Umbilical cord (tissue), 1 donor: ENCODE measurements at regions not wholly inside any gene's neighbourhood (a gene's known extent, or its start where the extent isn't known, plus 50 kb on each side); places are given as distances from the start of the nearest gene placed in this dataset.
"Not testable (repeated sequence)": the region's sequence is repeated elsewhere in the genome, so short reads cannot be mapped to it uniquely, and the experiment has no call there.

Source experiments
- DNase-seq: peaks from one replicate; pipeline ENCODE4 v3.0.0-alpha.2; 2015; ENCODE audit warnings: low spot score

DNA sequence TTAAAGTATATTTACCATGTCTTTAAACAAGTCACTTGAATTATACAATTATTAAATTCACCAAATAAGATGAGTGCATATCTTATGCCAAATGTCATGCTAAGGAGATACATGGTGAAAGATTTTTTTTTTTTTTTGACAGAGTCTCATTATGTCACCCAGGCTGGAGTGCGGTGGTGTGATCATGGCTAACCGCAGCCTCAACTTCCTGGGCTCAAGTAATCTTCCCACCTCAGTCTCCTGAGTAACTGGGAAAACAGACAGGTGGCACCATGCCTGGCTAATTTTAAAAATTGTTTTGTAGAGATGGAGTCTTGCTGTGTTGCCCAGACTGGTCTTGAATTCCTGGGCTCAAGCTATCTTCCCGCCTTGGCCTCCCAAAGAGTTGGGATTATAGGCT is 149.0 kb upstream of the GOT2 start:
- DNase-seq: no peak

DNA sequence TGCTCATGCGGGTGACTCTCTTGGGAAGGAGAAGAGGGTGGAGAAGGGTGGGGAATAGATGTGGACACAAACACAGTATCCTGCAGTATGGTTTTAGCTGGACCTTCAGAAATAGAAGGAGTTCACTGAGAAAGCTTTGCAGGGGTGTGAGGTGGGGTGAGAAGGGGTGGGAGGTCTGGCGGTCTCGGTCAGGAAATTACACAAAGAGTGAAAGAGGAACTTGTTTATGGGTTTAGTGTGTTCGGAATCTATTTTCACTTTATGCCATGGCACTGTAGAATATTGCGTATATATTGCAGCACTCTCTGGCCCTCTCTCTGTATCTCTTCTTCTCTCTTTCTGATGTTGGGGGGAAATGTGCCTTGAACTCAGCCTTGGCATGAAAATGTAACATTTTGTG is 148.2 kb upstream of the GOT2 start:
- peak; percentile 17 for DNase-seq

DNA sequence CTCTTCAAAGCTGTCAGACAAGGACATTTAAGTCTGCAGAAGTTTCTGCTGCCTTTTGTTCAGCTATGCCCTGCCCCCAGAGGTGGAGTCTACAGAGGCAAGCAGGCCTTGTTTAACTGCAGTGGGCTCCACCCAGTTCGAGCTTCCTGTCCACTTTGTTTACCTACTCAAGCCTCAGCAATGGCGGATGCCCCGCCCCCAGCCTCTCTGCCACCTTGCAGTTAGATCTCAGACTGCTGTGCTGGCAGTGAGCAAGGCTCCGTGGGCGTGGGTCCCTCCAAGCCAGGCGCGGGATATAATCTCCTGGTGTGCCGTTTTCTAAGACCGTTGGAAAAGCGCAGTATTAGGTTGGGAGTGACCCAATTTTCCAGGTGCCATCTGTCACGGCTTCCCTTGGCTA is 144.5 kb upstream of the GOT2 start:
- DNase-seq: not testable (repeated sequence)

DNA sequence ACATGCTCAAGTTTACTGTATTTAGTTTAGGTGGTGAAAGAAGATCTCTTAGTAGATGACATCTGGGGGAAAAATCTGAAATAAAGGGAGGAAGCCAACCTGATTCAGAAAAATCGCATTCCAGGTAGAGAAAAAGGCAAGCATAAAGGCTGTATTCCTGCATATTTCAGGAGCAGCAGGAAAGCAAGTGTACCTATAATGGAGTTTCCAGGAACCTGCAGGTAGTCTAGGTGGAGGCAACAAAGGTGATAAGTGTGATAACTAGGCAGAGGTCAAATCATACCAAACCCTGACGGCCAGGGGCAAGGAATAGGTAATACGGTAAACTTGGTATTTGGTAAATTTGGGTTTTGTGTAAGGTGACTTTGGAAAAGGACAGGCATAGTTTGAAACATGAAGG is 132.8 kb upstream of the GOT2 start:
- DNase-seq: no peak

DNA sequence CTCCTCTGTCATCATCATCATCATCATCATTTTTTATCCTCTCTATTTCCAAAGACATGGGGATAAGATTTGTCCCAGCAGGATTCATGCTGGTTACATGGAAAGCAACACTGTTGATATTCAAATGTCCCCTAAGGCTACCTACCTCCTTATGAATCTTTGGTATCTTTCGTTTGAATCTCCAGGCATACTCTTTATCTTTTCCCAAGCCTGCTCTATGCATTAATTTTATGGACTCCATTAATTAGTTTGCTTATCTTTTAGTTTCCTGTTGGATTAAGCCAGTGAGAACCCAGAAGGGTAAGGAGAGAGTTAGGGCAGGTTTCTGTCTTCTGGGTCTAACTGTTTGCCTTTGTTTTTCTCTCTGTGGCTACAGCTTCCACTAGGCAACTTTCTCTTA is 129.6 kb upstream of the GOT2 start:
- DNase-seq: no peak

DNA sequence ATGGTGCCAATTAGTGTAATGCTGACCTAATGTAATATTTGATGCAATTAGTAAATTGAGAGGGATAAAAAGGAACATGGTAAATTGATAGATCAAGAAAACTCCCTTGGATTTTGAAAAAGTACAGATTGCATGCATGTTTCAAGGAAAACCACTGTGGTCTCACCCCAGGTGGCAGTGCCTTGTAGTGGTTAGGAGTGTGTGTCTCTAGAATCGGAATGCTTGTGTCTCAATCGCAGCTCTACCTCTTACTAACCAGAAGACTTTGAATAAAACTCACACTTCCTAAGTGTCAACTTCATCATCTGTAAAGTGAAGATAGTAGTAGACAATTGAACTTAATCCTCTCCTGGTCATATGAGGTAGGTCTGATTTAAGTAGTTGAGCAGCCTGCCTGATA is 128.9 kb upstream of the GOT2 start:
- no peak for DNase-seq

DNA sequence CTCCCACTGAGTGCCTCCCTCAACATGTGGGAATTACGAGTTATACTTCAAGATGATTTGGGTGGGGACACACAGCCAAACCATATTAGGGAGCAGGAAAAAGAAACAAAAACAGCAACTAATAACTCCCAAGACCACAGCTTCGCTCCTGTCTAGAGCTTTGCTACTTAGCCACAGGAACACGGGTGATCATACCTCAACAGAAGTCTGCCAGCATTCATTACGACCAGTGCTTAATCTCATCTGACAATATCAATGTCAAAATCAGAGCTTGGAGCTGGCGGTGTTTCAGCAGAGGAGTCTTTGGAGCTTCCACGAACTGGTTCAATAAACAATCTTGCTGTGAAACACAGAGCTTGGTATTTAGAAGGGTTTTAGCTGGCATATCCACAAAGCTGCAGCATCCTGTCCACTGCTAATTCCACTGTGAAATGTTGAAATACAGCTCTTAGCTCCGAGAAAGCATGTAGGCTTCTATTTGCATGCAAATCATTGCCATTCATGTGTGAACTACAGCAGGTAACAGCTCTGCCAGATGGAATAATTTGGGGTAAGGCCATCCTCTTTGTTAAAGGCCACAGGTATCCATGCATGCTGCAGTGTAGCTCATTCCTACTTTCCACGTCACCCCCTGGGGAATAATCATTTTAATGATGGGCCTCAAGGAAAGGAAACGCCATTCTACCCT is 128.4 kb upstream of the GOT2 start:
- no peak for DNase-seq

DNA sequence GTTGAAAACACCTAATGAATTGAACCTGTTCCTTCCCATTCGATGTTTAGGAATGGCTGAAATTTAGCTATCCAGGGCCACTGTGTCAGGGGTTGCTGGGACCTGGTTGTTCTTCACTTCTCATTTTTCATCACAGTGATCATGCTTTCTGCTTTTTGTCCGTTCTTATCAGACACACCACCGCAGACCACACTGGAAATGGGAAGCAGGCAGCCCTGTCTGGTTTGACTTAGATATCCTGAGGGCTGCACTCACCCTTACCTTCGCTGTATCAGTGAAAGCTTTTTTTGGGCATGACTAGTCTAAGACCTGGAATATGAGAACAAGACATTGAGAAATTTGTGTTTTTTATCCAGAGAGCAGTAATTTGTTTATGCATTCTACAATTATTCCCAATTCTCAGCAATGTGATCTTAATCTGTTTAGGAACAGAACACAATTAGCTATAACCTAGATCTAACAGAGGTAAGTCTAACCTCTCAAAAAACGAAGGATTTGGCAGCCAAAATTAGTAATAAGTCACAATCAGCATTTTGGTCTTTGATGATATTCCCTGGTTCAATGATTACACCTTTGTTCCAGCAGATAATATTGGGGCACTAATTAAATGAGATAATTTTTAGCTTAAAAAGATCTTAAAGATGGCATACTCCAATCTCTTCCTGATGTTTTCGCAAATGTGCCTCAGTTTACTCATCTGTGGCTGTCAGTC is 126.0 kb upstream of the GOT2 start:
- DNase-seq: no peak

DNA sequence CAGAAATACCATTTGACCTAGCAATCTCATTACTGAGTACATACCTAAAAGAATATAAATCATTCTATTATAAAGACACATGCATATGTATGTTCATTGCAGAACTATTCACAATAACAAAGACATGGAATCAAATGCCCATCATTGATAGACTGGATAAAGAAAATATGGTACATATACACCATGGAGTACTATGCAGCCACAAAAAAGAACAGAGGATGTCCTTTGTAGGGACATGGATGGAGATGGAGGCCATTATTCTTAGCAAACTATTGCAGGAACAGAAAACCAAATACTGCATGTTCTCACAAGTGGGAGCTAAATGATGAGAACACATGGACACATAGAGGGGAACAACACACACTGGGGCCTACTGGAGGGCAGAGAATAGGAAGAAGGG is 124.5 kb upstream of the GOT2 start:
- DNase-seq: not testable (repeated sequence)

DNA sequence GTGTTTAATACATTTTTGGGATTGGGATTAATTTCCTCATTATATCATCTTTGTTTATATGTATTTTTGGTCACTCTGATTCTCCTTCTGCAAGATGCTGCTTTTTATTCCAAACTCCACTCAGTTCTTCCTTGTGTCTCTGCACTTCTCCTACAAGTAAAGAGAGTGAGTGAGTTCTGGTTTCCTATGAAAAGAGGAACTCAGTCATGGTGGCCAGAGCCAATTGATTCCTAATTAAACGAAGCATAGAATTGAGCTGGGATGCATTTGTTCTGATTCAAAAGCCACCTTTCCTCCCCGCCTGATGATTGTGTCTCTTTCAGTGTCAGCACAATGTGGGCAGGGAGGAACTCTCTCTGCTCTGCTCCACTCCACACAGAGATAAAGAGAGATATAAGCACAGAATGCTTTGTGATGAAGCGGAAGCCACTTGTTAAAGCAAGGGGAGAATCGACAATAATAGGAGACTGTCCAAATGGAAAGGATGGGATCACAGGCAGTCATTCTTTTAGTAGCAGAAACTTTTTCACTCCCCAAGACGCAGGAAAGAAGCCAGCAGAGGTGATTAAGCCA is 121.3 kb upstream of the GOT2 start:
- DNase-seq: no peak

DNA sequence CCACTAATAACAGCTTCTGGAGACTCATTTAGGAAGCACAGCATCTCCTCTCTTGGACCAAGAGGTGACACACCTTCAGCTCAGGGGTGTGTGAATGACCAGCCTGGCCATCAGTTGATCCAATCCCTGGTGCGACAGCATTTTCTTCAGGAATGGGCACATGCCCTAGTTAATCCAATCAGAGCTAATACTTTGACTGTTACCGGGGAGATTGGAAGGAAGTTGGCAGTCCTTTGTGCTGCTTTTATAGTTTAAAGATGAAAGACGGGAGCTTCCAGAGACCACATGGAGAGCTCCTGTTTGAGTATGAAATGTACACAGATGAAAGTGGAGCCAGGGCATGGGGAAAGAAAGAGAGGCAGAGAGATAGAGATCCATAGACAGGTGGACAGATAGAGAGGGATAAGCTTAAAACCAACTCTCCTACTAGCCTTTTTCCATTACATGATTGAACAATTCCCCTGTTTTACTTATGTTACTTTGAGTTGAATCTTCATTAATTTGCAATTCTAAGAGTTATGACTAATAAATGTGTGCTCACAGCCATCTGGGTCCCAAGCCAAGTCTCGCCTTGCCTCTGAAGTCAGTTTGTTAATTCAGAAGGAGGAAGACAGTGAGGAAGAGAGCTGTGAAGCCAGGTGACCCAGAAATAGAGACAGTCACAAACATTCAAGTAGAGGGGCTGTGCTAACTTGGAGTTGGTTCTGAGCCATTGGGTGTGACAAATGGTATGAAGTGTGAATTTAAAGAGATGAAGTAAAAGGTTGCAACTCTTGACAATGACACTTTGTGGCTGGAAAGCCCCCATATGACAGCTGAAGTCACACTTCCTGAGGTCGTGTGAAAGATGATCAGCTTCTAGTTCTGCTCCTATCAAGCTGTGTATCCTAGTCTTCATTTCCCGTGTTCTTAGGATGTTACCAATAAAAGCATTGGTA is 120.0 kb upstream of the GOT2 start:
- DNase-seq: no peak

DNA sequence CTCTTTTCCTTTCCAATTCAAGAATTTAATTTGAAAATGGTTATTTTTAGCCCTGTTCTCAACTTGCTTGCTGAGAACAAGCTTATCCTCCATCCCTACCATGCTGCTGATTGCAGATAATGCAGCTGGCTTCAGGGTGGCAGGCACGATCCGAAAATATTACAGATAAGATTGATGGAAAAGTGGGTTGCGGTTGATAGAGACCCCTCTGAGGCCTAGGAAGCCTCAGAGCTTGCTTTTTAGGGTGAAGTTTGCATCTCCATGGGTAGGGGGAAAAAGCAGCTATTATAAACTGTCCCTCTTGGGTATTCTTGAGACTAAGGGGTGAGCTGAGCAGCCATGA is 116.5 kb upstream of the GOT2 start:
- no peak for DNase-seq

DNA sequence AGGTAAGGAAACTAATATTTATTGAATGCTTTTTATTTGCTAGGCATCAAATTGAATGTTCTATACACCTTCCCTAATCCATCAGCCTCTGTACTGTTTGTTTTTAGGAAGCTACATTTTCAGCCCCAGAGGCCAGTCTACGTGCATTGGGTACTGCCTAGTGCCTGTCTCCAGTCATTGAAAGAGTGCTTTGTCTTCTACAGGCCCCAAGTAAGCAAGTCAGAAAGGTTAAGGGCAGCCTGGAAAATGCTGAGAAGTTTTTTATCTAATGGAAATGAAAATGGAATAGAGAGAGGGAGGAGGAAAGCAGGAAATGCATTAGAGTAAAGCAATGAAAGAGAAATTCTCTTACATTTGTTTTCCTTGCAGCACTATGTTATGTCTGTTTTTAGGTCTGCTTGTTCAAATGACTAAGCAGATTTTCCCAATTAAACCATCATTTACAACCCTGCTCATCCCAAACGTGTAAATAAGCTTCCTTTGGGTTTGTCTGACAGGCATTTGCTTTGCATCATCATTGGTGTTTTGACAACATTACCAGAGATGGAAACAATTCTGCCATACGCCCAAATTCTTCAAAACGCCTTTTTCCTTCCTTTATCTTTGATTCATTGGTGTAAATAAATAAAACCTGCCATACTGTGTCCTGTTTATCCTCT is 116.0 kb upstream of the GOT2 start:
- DNase-seq: no peak

DNA sequence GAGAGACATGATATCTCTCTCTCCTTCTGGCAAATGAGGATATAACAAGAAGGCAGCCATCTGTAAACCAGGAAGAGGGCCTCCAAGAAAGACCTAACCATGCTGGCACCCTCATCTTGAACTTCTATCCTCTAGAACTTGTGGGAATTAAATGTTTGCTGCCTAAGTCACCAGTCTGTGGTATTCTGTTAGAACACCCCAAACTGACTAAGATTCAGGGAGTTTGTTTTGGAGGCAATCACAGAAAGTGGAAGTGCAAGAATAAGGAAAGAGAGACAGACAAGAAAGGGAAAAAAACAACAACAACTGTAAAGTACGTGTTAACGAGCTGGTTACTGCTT is 114.5 kb upstream of the GOT2 start:
- no peak for DNase-seq

DNA sequence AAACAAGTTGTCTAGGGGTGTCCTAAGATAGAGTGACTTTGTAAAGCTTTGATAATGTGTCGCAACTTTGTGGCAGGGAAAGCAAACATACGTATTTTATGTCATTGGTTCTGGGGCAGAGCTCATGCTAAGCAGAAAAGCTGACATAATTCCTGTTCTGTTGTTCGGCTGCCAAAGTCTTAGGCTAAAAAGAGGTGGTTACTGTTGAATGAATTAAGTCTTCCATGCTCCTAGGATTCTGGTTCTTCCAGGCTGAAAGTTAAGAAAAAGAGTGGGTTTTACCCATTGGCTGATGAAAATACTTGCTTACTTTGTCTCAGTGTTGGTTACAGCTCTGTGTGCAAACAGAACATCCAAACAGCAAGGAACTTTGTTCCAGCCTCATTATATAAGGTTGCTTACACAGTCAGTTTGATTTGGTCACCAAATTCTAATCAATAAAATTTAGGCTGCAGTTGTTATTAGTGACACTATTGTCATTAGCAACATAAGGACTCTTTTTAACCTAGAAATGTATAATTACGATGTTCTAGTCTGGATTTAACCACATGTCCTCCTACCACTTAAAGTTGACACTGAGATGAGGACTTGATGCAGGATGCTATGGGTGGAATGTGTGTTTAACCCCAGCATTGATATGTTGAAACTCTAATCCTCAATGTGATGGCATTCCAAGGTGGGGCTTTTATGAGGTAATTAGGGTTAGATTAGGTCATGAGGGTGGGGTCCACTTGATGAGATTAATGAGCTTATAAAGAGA is 114.0 kb upstream of the GOT2 start:
- DNase-seq: peak; percentile 53

DNA sequence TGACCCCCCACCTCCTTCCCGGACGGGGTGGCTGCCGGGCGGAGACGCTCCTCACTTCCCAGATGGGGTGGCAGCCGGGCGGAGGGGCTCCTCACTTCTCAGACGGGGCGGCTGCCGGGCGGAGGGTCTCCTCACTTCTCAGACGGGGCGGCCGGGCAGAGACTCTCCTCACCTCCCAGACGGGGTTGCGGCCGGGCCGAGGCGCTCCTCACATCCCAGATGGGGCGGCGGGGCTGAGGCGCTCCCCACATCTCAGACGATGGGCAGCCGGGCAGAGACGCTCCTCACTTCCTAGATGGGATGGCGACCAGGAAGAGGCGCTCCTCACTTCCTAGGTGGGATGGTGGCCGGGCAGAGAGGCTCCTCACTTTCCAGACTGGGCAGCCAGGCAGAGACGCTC is 112.1 kb upstream of the GOT2 start:
- not testable (repeated sequence) for DNase-seq

DNA sequence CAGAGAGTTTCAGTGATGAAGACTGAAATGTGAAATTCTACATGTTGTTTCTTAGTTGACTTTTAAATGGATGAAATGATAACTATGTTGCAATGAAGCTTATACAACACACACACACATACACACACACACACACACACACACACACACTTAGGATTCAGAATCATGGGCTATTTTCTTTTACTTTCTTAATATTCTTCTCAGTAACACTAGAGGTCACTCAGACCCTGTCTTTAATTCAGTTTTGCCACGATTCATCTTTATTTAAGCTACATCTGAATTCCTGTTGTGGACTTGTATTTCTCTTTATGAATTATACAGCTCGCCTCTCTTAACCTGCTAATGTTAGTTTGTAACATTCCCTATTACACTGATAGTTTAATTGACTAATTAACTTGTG is 109.6 kb upstream of the GOT2 start:
- DNase-seq: peak; percentile 59

DNA sequence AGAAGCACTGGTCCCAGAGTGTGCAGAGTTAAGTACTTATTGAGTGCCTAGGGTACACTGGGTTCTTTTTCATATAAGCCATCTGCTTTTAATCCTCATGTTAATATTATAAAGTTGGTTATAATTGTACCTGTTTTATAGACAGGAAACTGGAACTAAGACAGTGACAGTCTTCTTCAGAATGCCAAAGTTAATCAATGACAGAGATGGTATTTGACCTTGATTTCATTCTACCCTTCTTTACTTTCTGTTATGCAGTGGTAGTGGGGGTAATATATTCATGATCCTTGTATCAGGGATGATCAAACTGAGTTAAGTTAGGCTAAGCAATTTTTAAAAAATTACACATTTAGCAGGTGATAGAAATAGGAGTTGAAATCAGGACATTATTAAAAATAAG is 108.6 kb upstream of the GOT2 start:
- no peak for DNase-seq

DNA sequence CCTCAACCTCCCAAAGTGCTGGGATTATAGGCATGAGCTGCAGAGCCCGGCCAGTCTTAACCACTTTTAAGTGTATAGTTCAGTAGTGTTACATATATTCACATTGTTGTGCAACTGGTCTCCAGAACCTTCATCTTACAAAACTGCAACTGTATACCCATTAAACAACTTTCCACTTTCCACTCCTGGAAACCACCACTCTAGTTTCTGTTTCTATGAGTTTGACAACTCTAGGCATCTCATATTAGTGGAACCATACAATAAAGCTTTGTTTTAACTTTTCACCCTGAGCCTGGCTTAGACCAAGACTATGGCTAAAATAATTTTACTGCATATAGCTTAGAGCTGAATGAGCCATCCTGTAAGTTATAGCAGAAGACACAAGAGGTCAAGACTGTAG is 108.0 kb upstream of the GOT2 start:
- no peak for DNase-seq

DNA sequence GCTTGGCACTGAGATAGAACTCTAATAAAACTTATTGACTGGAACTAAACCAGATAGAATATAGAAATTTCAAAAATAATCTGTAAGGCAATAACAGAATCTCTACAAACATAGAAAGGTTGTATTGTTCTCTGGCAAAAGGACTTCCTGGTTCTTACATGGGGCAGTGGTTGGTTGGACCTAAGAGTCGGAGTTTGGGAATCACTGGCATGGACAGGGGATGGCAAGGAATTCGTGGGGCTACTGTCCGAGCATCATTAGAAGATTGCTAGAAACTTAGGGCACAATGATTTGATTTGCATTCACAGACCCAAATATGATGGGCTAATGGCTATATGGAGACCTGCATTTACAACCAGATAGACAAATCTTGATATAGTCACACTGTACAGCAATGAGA is 103.8 kb upstream of the GOT2 start:
- no peak for DNase-seq

DNA sequence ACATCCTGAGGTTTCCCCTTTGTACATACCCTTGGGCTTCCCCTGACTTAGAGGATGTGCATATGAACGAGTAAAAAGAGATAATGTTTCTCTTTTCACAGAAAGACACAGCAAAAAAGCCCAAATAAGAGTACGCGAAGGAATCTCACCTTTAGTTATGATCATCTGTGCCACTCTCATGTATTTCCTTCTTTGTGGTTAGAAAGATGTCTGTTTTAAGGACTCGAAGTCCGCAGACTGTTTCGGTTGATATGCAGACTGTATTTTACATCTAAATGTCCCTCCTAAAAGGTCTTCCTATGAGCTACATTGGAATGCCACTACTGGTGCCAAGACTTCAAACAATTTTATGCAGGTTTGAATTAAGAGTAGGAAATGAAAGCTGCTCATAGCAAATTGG is 102.3 kb upstream of the GOT2 start:
- DNase-seq: no peak
